Peyer's patch (tissue), 4 donors: ENCODE measurements at regions not wholly inside any gene's neighbourhood (a gene's known extent, or its start where the extent isn't known, plus 50 kb on each side); places are given as distances from the start of the nearest gene placed in this dataset.

Experiments
- CTCF ChIP-seq, 6 experiments: fragments of 450-650 bp in 4 of 6; fragments of 200-600 bp in 2 of 6; sonication (generic) in 1 of 6; IDR thresholded peaks; one replicate each; pipeline ENCODE4 v1.5.1; 2017 to 2019; ENCODE audit warnings: antibody characterized with exemption in 6 of 6, mild to moderate bottlenecking in 3 of 6, moderate library complexity in 1 of 6
- POLR2A ChIP-seq, 2 donors: fragments of 450-650 bp; IDR thresholded peaks; one replicate each; pipeline ENCODE4 v1.5.1; 2017; ENCODE audit warnings: antibody characterized with exemption in 2 of 2, mild to moderate bottlenecking in 2 of 2, moderate library complexity in 2 of 2

- no peak for TF ChIP-seq CTCF (IDR thresholded peaks at IDR 0.05)
- no peak for TF ChIP-seq POLR2A (IDR thresholded peaks at IDR 0.05)
These were observed 158.8 kb downstream of the PHLDA1 start for GRCh38 chr12:75872762-75873161.
